ENCODE measurements at regions not wholly inside any gene's neighbourhood (a gene's known extent, or its start where the extent isn't known, plus 50 kb on each side); places are given as distances from the start of the nearest gene placed in this dataset.

DNA sequence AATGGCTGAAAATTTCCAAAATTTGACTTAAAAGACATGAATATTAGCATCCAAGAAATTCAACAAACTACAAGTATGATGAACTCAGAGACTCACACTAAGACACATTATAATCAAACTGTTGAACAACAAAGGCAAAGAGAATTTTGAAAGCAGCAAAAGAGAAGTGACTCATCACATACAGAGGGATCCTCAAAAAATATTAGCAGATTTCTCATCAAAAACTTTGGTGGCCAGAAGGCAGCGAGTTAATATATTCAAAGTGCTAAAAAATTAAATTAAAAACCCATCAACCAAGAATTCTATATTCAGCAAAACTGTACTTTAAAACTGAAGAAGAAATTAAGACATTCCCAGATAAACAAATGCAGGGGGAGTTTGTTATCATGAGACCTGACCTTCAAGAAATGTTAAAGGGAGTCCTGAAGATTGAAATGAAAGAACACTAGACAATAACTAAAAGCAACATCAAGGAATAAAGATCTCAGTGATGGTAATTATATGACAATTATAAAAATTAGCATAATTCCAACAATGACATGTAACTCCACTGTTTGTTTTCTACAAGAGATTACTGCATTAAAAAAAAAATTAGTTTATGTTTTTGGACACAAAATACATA is 150.0 kb downstream of the RNASET2 start:
- no peak for DNase-seq
- intact Hi-C loops (cut with micrococcal nuclease): no loop called here
- peaks cover 33% of the 10 kb centered on the region for H3K9me3 ChIP-seq (replicated peaks)
- no peaks in the 10 kb centered on the region for H3K27me3 ChIP-seq (ENCODE audit: low read depth)
- H3K4me3 ChIP-seq: no peak overlapping the region
- TF ChIP-seq, protein P1, sequence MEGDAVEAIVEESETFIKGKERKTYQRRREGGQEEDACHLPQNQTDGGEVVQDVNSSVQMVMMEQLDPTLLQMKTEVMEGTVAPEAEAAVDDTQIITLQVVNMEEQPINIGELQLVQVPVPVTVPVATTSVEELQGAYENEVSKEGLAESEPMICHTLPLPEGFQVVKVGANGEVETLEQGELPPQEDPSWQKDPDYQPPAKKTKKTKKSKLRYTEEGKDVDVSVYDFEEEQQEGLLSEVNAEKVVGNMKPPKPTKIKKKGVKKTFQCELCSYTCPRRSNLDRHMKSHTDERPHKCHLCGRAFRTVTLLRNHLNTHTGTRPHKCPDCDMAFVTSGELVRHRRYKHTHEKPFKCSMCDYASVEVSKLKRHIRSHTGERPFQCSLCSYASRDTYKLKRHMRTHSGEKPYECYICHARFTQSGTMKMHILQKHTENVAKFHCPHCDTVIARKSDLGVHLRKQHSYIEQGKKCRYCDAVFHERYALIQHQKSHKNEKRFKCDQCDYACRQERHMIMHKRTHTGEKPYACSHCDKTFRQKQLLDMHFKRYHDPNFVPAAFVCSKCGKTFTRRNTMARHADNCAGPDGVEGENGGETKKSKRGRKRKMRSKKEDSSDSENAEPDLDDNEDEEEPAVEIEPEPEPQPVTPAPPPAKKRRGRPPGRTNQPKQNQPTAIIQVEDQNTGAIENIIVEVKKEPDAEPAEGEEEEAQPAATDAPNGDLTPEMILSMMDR (IDR thresholded peaks at IDR 0.05; ENCODE audit: borderline replicate concordance): no peak
- H3K4me1 ChIP-seq: no peaks in the 10 kb centered on the region
- no peak overlapping the region for H3K27ac ChIP-seq (replicated peaks)
- no peaks in the 10 kb centered on the region for H3K36me3 ChIP-seq

DNA sequence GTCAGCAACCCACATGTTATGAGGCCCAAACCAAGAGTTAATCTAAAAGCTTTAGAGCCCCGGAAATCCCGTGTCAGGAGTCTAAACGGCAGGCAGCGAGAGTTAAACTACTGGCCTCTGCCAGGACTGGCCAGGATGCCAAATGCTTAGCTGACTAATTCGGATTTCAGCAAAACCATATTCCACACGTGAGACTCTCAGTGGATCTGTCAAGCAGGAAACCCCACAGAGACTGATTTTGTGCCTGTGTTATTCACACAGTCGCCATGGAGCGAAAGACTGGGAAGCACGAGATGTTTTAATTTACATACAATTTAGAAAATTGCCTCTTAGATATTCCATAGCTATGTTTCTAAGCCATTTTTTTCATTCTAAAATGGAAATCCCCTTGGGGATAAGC is 152.9 kb downstream of the RNASET2 start:
- Histone ChIP-seq H3K27me3 (ENCODE audit: low read depth) (no peaks in the 10 kb centered on the region), H3K4me3 (no peak overlapping the region), H3K9me3 (replicated peaks) (peaks cover 33% of the 10 kb centered on the region), H3K4me1 (no peaks in the 10 kb centered on the region), H3K27ac (replicated peaks) (no peak overlapping the region), H3K36me3 (no peaks in the 10 kb centered on the region)
- TF ChIP-seq, protein P1 (IDR thresholded peaks at IDR 0.05; ENCODE audit: borderline replicate concordance): no peak
- intact Hi-C loops (cut with micrococcal nuclease): no loop called here
- no peak for DNase-seq

DNA sequence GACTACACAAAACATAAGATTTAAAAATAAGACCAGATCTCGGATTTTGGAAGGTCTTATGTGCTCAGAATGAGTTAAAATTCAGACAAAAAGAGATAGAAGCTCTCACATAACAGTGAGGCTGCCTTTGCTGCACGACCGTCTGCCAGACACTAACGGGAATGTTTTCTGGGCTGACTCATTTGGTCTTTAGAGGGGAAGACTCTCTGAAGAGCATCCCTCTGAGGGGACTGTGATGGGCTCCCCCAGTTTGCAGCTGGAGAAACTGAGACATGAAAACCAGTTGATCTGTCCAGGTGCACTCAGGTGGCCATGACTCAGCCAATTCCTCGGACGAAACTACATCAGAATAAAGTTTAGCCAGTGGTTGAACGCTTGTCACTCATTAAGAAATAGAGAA is 153.9 kb downstream of the RNASET2 start:
- no peak overlapping the region for H3K27ac ChIP-seq (replicated peaks)
- no peak for DNase-seq
- H3K4me1 ChIP-seq: no peaks in the 10 kb centered on the region
- no peak overlapping the region for H3K4me3 ChIP-seq
- intact Hi-C loops (cut with micrococcal nuclease): no loop called here
- peaks cover 25% of the 10 kb centered on the region for H3K9me3 ChIP-seq (replicated peaks)
- TF ChIP-seq, protein P1 (IDR thresholded peaks at IDR 0.05; ENCODE audit: borderline replicate concordance): no peak
- H3K36me3 ChIP-seq: no peaks in the 10 kb centered on the region
- no peaks in the 10 kb centered on the region for H3K27me3 ChIP-seq (ENCODE audit: low read depth)

DNA sequence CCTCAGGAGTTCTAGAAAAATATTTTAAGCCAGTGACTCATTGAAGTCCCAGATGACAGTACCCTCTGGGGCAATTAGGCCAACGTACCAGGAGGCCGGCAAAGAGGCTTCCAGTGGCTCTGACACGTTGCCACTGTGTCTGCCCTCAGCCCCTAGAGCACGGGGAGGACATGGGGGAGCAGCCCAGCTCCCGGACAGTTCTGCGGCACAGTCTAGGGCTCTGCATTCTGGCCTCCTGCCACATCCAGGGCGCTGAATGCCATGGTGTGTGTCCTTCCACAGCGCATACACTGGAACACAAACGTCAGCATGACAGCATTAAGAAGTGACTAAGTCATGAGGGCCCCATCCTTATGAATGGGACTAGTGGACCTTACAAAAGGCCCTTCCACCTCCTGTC is 156.2 kb downstream of the RNASET2 start:
- Histone ChIP-seq H3K4me3 (no peak overlapping the region), H3K36me3 (no peaks in the 10 kb centered on the region), H3K27ac (replicated peaks) (no peak overlapping the region), H3K27me3 (ENCODE audit: low read depth) (no peaks in the 10 kb centered on the region), H3K4me1 (no peaks in the 10 kb centered on the region), H3K9me3 (replicated peaks) (peaks cover 2% of the 10 kb centered on the region)
- TF ChIP-seq, protein P1 (IDR thresholded peaks at IDR 0.05; ENCODE audit: borderline replicate concordance): no peak
- intact Hi-C loops (cut with micrococcal nuclease): no loop called here
- no peak for DNase-seq

DNA sequence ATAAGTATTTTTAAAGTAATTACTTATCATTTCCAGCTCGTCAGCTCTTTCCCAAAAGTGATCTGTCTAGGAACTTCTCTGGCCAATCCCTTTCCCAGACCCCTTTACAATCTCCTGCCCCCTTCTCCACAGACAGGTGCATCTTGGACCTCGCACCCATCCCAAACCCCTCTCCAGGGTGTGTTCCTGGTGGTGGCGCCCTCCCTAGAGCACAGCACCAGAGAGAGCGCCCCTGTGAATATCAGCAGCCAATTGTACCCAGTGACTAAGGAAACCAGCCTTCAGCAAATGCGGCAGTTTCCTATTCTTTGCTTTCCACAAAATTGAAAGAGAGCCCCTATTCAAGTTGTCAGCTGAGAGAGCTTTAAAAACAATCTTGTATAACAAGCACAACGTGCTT is 157.7 kb downstream of the RNASET2 start:
- Histone ChIP-seq H3K4me3 (no peak overlapping the region), H3K27ac (replicated peaks) (no peak overlapping the region), H3K9me3 (replicated peaks) (no peaks in the 10 kb centered on the region), H3K27me3 (ENCODE audit: low read depth) (no peaks in the 10 kb centered on the region), H3K4me1 (no peaks in the 10 kb centered on the region), H3K36me3 (no peaks in the 10 kb centered on the region)
- intact Hi-C loops (cut with micrococcal nuclease): no loop called here
- DNase-seq: no peak
- TF ChIP-seq, protein P1 (IDR thresholded peaks at IDR 0.05; ENCODE audit: borderline replicate concordance): no peak

Data from left ventricle myocardium inferior (tissue), 1 donor.